Activated naive CD4-positive, alpha-beta T cell treated with anti-CD3 and anti-CD28 coated beads for 36 hours (primary cell): ENCODE measurements at regions not wholly inside any gene's neighbourhood (a gene's known extent, or its start where the extent isn't known, plus 50 kb on each side); places are given as distances from the start of the nearest gene placed in this dataset.

ENCODE experiments used
- CTCF ChIA-PET: fragments of 350-600 bp; sonication (Branson Sonifier 250); formaldehyde crosslinking; loops from one replicate; lab custom pipeline; 2021; ENCODE audit warnings: antibody characterized with exemption; lab: Charles Lee
- DNase-seq: peaks from one replicate; pipeline ENCODE4 v3.0.0-alpha.2; 2020
- H3K27ac Mint-ChIP-seq: one replicate; pipeline ENCODE4 v1.8.0; 2021; ENCODE audit warnings: mild to moderate bottlenecking, mixed read lengths
- H3K27me3 Mint-ChIP-seq: one replicate; pipeline ENCODE4 v1.8.0; 2021; ENCODE audit warnings: low read depth, mixed read lengths
- H3K36me3 Mint-ChIP-seq: one replicate; pipeline ENCODE4 v1.8.0; 2021; ENCODE audit warnings: low read depth, mixed read lengths
- H3K4me1 Mint-ChIP-seq: one replicate; pipeline ENCODE4 v1.8.0; 2021; ENCODE audit warnings: low read depth, mixed read lengths
- H3K4me3 Mint-ChIP-seq: one replicate; pipeline ENCODE4 v1.8.0; 2021; ENCODE audit warnings: mild to moderate bottlenecking, moderate library complexity, mixed read lengths
- H3K9me3 Mint-ChIP-seq: one replicate; pipeline ENCODE4 v1.8.0; 2021; ENCODE audit warnings: mixed read lengths
- intact Hi-C: fragments of 100-400 bp; cut with micrococcal nuclease; formaldehyde crosslinking; loops from one replicate; pipeline ENCODE4 v1.15.1; 2023

DNA sequence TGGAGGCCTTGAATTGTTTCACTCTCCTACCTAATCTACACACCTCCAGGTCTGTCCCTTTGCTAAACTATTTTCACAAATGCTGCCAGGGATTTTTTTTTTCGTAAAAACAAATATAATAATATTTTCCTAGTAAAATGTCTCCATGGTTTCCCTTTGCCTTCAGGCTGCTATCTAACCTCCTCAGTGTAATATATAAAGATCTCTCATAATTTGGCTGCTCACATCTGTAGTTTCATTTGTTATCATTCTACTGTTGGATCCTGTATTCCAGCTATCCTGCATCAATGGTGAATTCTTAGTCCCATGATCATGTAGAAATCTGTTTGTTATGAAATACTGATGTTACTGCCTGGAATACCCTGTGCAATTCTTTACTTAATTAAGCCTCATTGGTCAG, 211.9 kb upstream of the CHRM2 start:
- Mint-ChIP-seq H3K27ac (no peak overlapping the region), H3K4me3 (no peak overlapping the region), H3K4me1 (no peaks in the 10 kb centered on the region), H3K36me3 (no peaks in the 10 kb centered on the region), H3K9me3 (peaks cover 3% of the 10 kb centered on the region), H3K27me3 (no peaks in the 10 kb centered on the region)
- DNase-seq, result no peak
- CTCF ChIA-PET, result no interaction called here
- intact Hi-C loops, result no loop called here

GRCh38 chr7:136655414-136655813, 213.0 kb upstream of the CHRM2 start:
- no peak overlapping the region for H3K27ac Mint-ChIP-seq
- no peak overlapping the region for H3K4me3 Mint-ChIP-seq

GRCh38 chr7:136654406-136654805, 214.0 kb upstream of the CHRM2 start:
- intact Hi-C loops, result no loop called here
- Mint-ChIP-seq H3K27me3 (no peaks in the 10 kb centered on the region), H3K27ac (no peak overlapping the region), H3K36me3 (no peaks in the 10 kb centered on the region), H3K9me3 (peaks cover 3% of the 10 kb centered on the region), H3K4me1 (no peaks in the 10 kb centered on the region), H3K4me3 (no peak overlapping the region)
- CTCF ChIA-PET, result no interaction called here
- DNase-seq, result no peak

More at GRCh38 chr7:136655414-136655813, 213.0 kb upstream of the CHRM2 start:
- H3K9me3 Mint-ChIP-seq, result peaks cover 3% of the 10 kb centered on the region
- no peaks in the 10 kb centered on the region for H3K36me3 Mint-ChIP-seq
- intact Hi-C loops, result no loop called here
- CTCF ChIA-PET, result no interaction called here
- no peaks in the 10 kb centered on the region for H3K4me1 Mint-ChIP-seq
- H3K27me3 Mint-ChIP-seq, result no peaks in the 10 kb centered on the region
- DNase-seq, result no peak

DNA sequence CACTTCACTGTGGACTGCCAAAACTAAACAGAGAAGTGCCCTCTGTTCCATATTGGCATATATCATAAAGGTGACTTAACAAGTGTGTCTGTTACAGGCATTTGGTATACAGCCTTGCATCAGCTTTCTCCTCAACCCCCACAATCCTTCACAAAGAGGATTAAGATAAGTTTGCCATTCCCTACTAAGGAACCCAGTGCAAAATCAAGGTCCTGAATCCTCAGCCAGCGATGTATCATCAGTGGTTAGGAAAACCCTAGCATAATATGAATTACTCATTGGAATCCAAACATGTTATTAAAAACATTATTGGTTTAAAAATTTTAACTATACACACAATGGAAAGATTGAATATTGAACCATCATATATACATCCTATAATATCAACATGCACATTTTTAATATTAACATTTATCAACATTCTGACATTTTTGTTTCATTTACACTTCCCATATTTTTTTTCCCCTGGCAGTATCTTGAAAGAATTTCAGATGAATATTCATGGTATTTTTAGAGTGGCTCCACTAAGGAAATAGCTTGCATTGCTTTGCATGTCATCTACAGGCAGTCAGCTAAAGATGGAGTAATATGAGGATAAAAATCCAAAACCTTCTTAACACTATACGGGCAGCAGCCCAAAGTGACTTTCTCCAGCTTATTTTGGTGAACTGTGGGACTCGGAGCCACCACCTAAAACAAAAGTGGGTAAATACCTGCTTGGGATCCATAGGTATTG, 215.6 kb upstream of the CHRM2 start:
- intact Hi-C loops, result no loop called here
- Mint-ChIP-seq H3K9me3 (peaks cover 10% of the 10 kb centered on the region), H3K36me3 (no peaks in the 10 kb centered on the region), H3K27me3 (no peaks in the 10 kb centered on the region), H3K4me3 (no peak overlapping the region), H3K27ac (no peak overlapping the region), H3K4me1 (no peaks in the 10 kb centered on the region)
- CTCF ChIA-PET, result no interaction called here
- DNase-seq, result no peak

GRCh38 chr7:136640977-136641376, 227.5 kb upstream of the CHRM2 start:
- Mint-ChIP-seq H3K4me3 (no peak overlapping the region), H3K9me3 (no peaks in the 10 kb centered on the region), H3K27ac (no peak overlapping the region), H3K4me1 (no peaks in the 10 kb centered on the region), H3K27me3 (no peaks in the 10 kb centered on the region), H3K36me3 (no peaks in the 10 kb centered on the region)
- DNase-seq, result no peak
- intact Hi-C loops, result no loop called here
- CTCF ChIA-PET, result no interaction called here

DNA sequence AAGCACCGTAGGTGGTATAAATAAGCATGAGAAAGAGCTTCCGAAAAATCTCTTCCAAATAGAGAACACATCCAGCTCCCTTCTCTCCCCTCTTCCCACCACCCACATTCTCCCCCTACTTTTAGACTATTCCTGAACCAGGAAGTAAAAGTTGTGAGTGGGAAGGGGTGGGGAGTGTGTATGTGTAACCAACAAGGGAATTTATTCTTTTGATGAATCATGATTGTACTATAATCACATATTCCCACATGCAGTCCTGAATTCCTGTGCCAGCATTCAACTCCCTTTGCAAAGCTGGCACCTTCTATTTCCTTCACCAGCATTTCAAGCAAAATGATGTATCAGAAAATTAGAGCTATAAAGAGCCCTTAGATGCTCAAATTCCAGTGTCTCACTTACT, 230.6 kb upstream of the CHRM2 start:
- H3K9me3 Mint-ChIP-seq, result peaks cover 4% of the 10 kb centered on the region
- no peaks in the 10 kb centered on the region for H3K27me3 Mint-ChIP-seq
- CTCF ChIA-PET, result no interaction called here
- no peaks in the 10 kb centered on the region for H3K36me3 Mint-ChIP-seq
- no peak for DNase-seq
- H3K4me3 Mint-ChIP-seq, result no peak overlapping the region
- intact Hi-C loops, result no loop called here
- no peak overlapping the region for H3K27ac Mint-ChIP-seq
- H3K4me1 Mint-ChIP-seq, result no peaks in the 10 kb centered on the region

DNA sequence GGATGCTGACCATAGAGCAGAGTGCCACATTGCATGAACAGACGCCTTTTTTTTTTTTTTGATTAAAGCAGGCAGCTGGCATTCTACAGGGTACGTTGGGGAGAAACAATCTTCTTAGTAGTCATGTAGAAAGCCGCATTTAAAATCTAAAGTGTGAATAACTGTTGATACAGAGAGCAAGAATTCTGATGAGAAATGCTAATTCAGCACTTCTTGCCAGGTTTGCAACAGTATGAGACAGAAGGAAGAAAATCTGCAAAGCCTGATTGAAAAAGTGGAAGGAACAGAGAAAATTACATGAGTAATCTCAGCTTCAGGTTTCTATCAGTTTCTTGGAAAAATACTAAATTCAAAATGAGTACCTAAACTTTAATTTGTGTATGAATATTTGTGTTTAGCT, 232.7 kb upstream of the CHRM2 start:
- H3K27me3 Mint-ChIP-seq, result no peaks in the 10 kb centered on the region
- H3K9me3 Mint-ChIP-seq, result peaks cover 5% of the 10 kb centered on the region
- H3K36me3 Mint-ChIP-seq, result no peaks in the 10 kb centered on the region
- CTCF ChIA-PET, result no interaction called here
- no peak for DNase-seq
- H3K27ac Mint-ChIP-seq, result no peak overlapping the region
- no peaks in the 10 kb centered on the region for H3K4me1 Mint-ChIP-seq
- intact Hi-C loops, result no loop called here
- H3K4me3 Mint-ChIP-seq, result no peak overlapping the region

DNA sequence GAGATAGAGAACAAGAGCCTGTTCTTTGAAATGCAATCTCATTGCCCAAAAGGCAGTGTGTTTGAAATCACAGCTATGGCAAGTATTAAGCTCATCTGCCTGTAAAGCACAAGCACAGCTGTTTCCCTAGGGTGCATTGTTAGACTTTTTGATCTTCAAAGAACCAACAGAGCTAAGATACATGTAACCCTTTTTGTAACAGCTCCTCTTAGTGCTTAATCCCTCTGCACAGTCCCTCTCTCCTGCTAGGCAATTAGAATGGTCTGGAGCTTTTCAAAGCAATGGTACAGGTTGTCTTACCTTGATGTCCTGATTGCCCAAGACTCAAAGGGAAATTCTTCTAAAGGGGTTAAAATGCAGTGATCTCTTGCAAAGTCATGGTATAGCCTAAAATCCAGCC, 249.6 kb upstream of the CHRM2 start:
- Mint-ChIP-seq H3K4me1 (no peaks in the 10 kb centered on the region), H3K27ac (no peak overlapping the region), H3K4me3 (no peak overlapping the region), H3K9me3 (peaks cover 12% of the 10 kb centered on the region), H3K36me3 (no peaks in the 10 kb centered on the region), H3K27me3 (no peaks in the 10 kb centered on the region)
- intact Hi-C loops, result no loop called here
- CTCF ChIA-PET, result no interaction called here
- no peak for DNase-seq

DNA sequence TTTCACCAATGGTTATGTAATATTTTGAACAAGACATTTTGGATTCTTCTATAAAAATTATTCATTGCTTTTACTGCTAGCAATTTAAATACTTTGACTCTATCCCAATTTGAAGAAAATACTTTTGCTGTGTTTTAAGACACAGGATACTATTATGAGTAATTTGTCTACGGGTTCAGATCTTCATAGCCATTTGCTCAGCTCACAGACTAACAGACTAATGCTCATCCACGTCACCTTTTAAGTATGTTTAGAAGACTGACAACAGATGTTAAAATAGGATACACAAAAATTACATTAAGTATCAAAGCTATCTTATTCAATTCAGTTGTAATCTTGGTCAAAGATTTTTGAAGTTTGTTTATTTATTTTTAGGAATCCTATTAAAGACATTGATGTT, 251.3 kb upstream of the CHRM2 start:
- intact Hi-C loops, result no loop called here
- DNase-seq, result no peak
- Mint-ChIP-seq H3K27ac (no peak overlapping the region), H3K27me3 (no peaks in the 10 kb centered on the region), H3K36me3 (no peaks in the 10 kb centered on the region), H3K9me3 (peaks cover 15% of the 10 kb centered on the region), H3K4me1 (no peaks in the 10 kb centered on the region), H3K4me3 (no peak overlapping the region)
- CTCF ChIA-PET, result no interaction called here

DNA sequence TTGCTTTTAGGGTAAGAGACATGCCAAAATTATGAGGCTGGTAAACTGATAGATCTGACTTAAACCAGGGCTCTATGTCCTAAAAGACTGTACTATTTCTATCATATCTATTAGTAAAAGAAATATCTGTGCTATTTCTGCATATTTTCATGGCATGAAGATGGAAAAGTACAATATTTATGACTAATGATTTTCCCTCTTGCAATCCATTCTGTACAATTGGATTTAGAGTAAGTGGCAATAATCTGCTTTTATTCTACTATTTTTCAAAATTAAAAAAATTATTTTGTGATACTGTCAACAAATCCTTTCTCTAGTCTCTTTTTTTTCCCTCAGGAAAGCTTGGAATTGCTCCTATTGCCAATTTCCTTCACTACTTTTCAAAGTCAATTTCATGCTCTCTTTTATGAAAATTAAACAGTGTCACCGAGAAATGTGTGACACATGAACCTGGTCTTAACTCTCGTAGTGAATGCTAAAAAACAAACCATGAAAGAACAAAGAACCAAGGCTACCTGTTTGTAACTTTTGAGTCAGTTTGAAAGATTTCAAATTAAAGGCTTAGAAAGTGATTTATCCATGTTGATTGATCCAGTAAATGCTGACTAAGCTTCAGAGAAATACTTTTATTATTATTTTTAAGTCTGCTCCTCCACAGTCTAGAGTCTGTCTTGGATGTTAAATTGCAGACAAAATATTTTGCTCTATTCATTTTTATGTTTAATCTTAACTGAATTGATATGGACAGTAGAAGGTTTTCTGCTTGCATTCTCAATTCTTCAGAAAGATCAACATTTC, 262.7 kb upstream of the CHRM2 start:
- CTCF ChIA-PET, result no interaction called here

DNA sequence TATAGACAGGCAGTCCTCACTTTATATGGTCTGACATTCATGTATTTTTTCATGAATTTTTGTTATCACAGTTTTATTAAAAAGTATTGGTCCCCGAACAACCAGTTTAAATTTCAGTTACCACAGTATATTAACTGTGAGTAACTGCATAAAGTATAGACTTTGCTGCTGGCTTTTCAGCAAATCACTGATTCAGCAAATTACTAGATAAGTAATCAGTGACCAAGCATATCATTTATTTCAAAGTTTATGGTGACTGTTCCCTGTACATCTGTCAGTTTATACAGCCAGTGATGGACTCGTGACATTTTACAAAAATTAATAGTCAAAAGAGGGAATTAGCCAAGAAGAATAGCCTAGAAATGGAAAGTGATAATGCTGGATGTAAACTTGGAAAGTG, 266.7 kb upstream of the CHRM2 start:
- Mint-ChIP-seq H3K27me3 (no peaks in the 10 kb centered on the region), H3K4me3 (no peak overlapping the region), H3K9me3 (peaks cover 8% of the 10 kb centered on the region), H3K36me3 (no peaks in the 10 kb centered on the region), H3K27ac (no peak overlapping the region), H3K4me1 (no peaks in the 10 kb centered on the region)
- intact Hi-C loops, result no loop called here
- CTCF ChIA-PET, result no interaction called here
- DNase-seq, result no peak

More for the DNA sequence above, 262.7 kb upstream of the CHRM2 start:
- H3K9me3 Mint-ChIP-seq, result peaks cover 11% of the 10 kb centered on the region
- intact Hi-C loops, result no loop called here
- H3K27ac Mint-ChIP-seq, result no peak overlapping the region
- no peak overlapping the region for H3K4me3 Mint-ChIP-seq
- H3K36me3 Mint-ChIP-seq, result no peaks in the 10 kb centered on the region
- no peaks in the 10 kb centered on the region for H3K4me1 Mint-ChIP-seq
- no peaks in the 10 kb centered on the region for H3K27me3 Mint-ChIP-seq
- no peak for DNase-seq

GRCh38 chr7:136600475-136600874, 268.0 kb upstream of the CHRM2 start:
- Mint-ChIP-seq H3K27me3 (no peaks in the 10 kb centered on the region), H3K4me3 (no peak overlapping the region), H3K27ac (no peak overlapping the region), H3K9me3 (peaks cover 8% of the 10 kb centered on the region), H3K4me1 (no peaks in the 10 kb centered on the region), H3K36me3 (no peaks in the 10 kb centered on the region)
- intact Hi-C loops, result no loop called here
- DNase-seq, result no peak
- CTCF ChIA-PET, result no interaction called here

DNA sequence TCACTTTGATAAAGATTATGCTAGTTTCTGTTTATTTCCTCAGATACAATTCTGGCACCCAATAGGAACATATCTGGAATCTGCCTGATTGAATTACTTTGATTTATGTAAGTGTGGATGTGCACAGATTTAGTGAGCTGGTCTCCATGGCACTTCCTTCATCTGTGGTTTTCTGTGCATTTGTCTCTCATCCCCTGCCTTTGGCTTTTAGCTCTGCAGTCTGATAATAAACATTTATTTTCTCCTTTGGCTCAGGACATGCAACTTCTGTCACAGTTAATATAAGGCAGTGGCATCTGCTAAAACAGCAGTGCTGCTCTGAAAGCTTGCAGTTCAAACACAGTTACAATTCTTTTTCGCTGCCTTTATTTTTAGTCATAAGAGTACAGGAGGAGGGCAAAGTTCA, 273.7 kb upstream of the CHRM2 start:
- Mint-ChIP-seq H3K36me3 (no peaks in the 10 kb centered on the region), H3K4me1 (no peaks in the 10 kb centered on the region)
- CTCF ChIA-PET, result no interaction called here

More for the DNA sequence above, 273.7 kb upstream of the CHRM2 start:
- intact Hi-C loops, result no loop called here
- peaks cover 1% of the 10 kb centered on the region for H3K9me3 Mint-ChIP-seq
- no peaks in the 10 kb centered on the region for H3K27me3 Mint-ChIP-seq
- H3K4me3 Mint-ChIP-seq, result no peak overlapping the region
- no peak for DNase-seq
- no peak overlapping the region for H3K27ac Mint-ChIP-seq
